ENCODE measurements at regions not wholly inside any gene's neighbourhood (a gene's known extent, or its start where the extent isn't known, plus 50 kb on each side); places are given as distances from the start of the nearest gene placed in this dataset.

DNA sequence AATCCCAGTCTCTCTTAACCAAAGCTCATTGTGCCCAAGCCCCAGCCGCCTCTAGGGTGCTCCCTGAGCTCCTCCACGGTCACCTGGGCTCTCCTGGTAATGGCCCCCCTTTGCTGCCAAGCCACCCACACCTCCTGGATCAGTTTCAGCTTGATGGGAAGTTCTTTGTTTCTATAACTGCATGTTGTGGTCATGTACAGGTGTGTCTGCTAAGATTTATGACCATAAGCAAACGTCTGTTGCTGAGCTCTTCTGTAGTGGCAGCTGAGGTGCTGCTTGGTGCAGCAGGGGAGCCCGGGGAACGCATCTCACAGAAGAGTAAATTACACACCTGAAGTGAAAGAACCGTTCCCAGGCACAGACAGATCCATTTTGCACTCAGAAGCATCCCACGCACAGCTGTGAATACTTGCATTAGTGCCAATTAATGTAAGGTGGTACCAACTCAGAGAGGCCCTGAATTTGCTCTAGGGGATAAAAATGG, 194.6 kb upstream of the ARID1B start:
- no peak for TF ChIP-seq POLR2A (IDR thresholded peaks at IDR 0.05; ENCODE audit: low read length)
- TF ChIP-seq GATA1 (IDR thresholded peaks at IDR 0.05; ENCODE audit: low read depth, low read length) = no peak
